H9 (cell line): ENCODE measurements at regions not wholly inside any gene's neighbourhood (a gene's known extent, or its start where the extent isn't known, plus 50 kb on each side); places are given as distances from the start of the nearest gene placed in this dataset.

Source experiments
- DNase-seq: peaks from one replicate; pipeline ENCODE4 v3.0.0-alpha.2; 2017
- H2AFZ ChIP-seq: one replicate; pipeline ENCODE4 v1.6.1; 2013; ENCODE audit warnings: mild to moderate bottlenecking, low read length, control low read depth, moderate library complexity
- H2AK5ac ChIP-seq: 2 replicates; pipeline ENCODE4 v1.6.1; 2013; ENCODE audit warnings: low read length, control low read depth, mixed read lengths; ENCODE audit not compliant: insufficient read length
- H2BK120ac ChIP-seq: one replicate; pipeline ENCODE4 v1.6.1; 2013; ENCODE audit warnings: low read depth, mild to moderate bottlenecking, low read length, control low read depth, inconsistent platforms; ENCODE audit not compliant: poor library complexity, severe bottlenecking
- H2BK12ac ChIP-seq: 2 replicates; pipeline ENCODE4 v1.6.1; 2013; ENCODE audit warnings: low read length, control low read depth, mixed read lengths, low read depth; ENCODE audit not compliant: insufficient read length
- H2BK15ac ChIP-seq: 2 replicates; pipeline ENCODE4 v1.6.1; 2013; ENCODE audit warnings: low read depth, low read length, control low read depth
- H2BK20ac ChIP-seq: one replicate; pipeline ENCODE4 v1.6.1; 2013; ENCODE audit warnings: low read depth, mild to moderate bottlenecking, low read length, control low read depth, inconsistent platforms; ENCODE audit not compliant: poor library complexity, severe bottlenecking
- H2BK5ac ChIP-seq: 2 replicates; pipeline ENCODE4 v1.6.1; 2013; ENCODE audit warnings: low read length, control low read depth, mixed read lengths; ENCODE audit not compliant: insufficient read length
- H3K14ac ChIP-seq: 2 replicates; pipeline ENCODE4 v1.6.1; 2013; ENCODE audit warnings: low read length, control low read depth; ENCODE audit not compliant: insufficient read depth
- H3K18ac ChIP-seq: 2 replicates; pipeline ENCODE4 v1.6.1; 2013; ENCODE audit warnings: low read depth, mild to moderate bottlenecking, mixed read lengths, low read length, control low read depth; ENCODE audit not compliant: insufficient read length
- H3K23ac ChIP-seq: 2 replicates; pipeline ENCODE4 v1.6.1; 2013; ENCODE audit warnings: low read length, control low read depth, mixed read lengths, low read depth; ENCODE audit not compliant: insufficient read length
- H3K23me2 ChIP-seq: 2 replicates; pipeline ENCODE4 v1.6.1; 2013; ENCODE audit warnings: low read depth, mild to moderate bottlenecking, mixed read lengths, low read length, control low read depth; ENCODE audit not compliant: insufficient read length, poor library complexity, severe bottlenecking
- H3K27ac ChIP-seq: 2 replicates; pipeline ENCODE4 v1.5.1; 2013; ENCODE audit warnings: low read length, control low read depth, mixed read lengths, low read depth; ENCODE audit not compliant: insufficient read length
- H3K27me3 ChIP-seq: 2 replicates; pipeline ENCODE4 v1.6.1; 2013; ENCODE audit warnings: low read length, control low read depth, inconsistent platforms; ENCODE audit not compliant: insufficient read depth
- H3K4ac ChIP-seq: 2 replicates; pipeline ENCODE4 v1.6.1; 2013; ENCODE audit warnings: low read depth, mild to moderate bottlenecking, control low read depth, inconsistent platforms, low read length, moderate library complexity
- H3K4me1 ChIP-seq: 2 replicates; pipeline ENCODE4 v1.6.1; 2013; ENCODE audit warnings: low read length, control low read depth, inconsistent platforms; ENCODE audit not compliant: insufficient read depth
- H3K4me2 ChIP-seq: 2 replicates; pipeline ENCODE4 v1.6.1; 2013; ENCODE audit warnings: low read length, control low read depth, mixed read lengths; ENCODE audit not compliant: insufficient read length, insufficient read depth
- H3K56ac ChIP-seq: 2 replicates; pipeline ENCODE4 v1.6.1; 2013; ENCODE audit warnings: low read depth, mild to moderate bottlenecking, mixed read lengths, low read length, control low read depth; ENCODE audit not compliant: insufficient read length
- H3K79me1 ChIP-seq: 2 replicates; pipeline ENCODE4 v1.6.1; 2013; ENCODE audit warnings: low read depth, mild to moderate bottlenecking, moderate library complexity, low read length, control low read depth, inconsistent platforms; ENCODE audit not compliant: insufficient read depth, poor library complexity, severe bottlenecking
- H3K79me2 ChIP-seq: 2 replicates; pipeline ENCODE4 v1.6.1; 2013; ENCODE audit warnings: low read length, control low read depth, inconsistent platforms; ENCODE audit not compliant: insufficient read depth
- H3K9ac ChIP-seq: 2 replicates; pipeline ENCODE4 v1.6.1; 2013; ENCODE audit warnings: low read length, control low read depth, mixed read lengths; ENCODE audit not compliant: insufficient read length; ENCODE audit errors: extremely low read depth
- H3K9me3 ChIP-seq: one replicate; pipeline ENCODE4 v1.6.1; 2013; ENCODE audit warnings: low read depth, low read length, inconsistent platforms; ENCODE audit not compliant: control insufficient read depth
- H3T11ph ChIP-seq: one replicate; pipeline ENCODE4 v1.6.1; 2013; ENCODE audit warnings: mild to moderate bottlenecking, low read length, control low read depth, inconsistent platforms
- H4K20me1 ChIP-seq: one replicate; pipeline ENCODE4 v1.6.1; 2013; ENCODE audit not compliant: control insufficient read depth, insufficient read length, insufficient read depth
- H4K5ac ChIP-seq: 2 replicates; pipeline ENCODE4 v1.6.1; 2013; ENCODE audit warnings: low read depth, mild to moderate bottlenecking, mixed read lengths, low read length, control low read depth; ENCODE audit not compliant: insufficient read length
- H4K8ac ChIP-seq: replicated peaks from 2 replicates; pipeline ENCODE4 v1.6.1; 2013; ENCODE audit warnings: low read length, control low read depth, mixed read lengths, low read depth; ENCODE audit not compliant: insufficient read length
- H4K91ac ChIP-seq: 2 replicates; pipeline ENCODE4 v1.6.1; 2013; ENCODE audit warnings: low read depth, mild to moderate bottlenecking, moderate library complexity, mixed read lengths, low read length, control low read depth; ENCODE audit not compliant: insufficient read length
- H3K27ac Mint-ChIP-seq, 3 experiments: 2 replicates in 2 of 3; 3 replicates in 1 of 3; pipeline ENCODE4 v1.8.0; 2020 to 2021; ENCODE audit warnings: mixed read lengths in 3 of 3, mild to moderate bottlenecking in 1 of 3, moderate library complexity in 1 of 3
- H3K27me3 Mint-ChIP-seq: 2 replicates; pipeline ENCODE4 v1.8.0; 2021; ENCODE audit warnings: low read depth, mild to moderate bottlenecking, moderate library complexity, mixed read lengths
- H3K36me3 Mint-ChIP-seq, 3 experiments: 2 replicates in 2 of 3; 3 replicates in 1 of 3; pipeline ENCODE4 v1.8.0; 2020 to 2021; ENCODE audit warnings: low read depth in 3 of 3, mixed read lengths in 3 of 3; ENCODE audit not compliant: insufficient read depth in 1 of 3
- H3K4me1 Mint-ChIP-seq, 2 experiments: 2 replicates each; pipeline ENCODE4 v1.8.0; 2020; ENCODE audit warnings: mixed read lengths in 2 of 2
- H3K4me3 Mint-ChIP-seq, 2 experiments: 2 replicates in 1 of 2; 3 replicates in 1 of 2; pipeline ENCODE4 v1.8.0; 2020 to 2021; ENCODE audit warnings: mild to moderate bottlenecking in 2 of 2, mixed read lengths in 2 of 2, moderate library complexity in 1 of 2
- H3K9me3 Mint-ChIP-seq, 2 experiments: 2 replicates in 1 of 2; 3 replicates in 1 of 2; pipeline ENCODE4 v1.8.0; 2020; ENCODE audit warnings: mild to moderate bottlenecking in 2 of 2, mixed read lengths in 2 of 2, moderate library complexity in 1 of 2
- WGBS: extraction: QIAGEN DNeasy Blood & Tissue Kit; methylation state at CpG from one replicate; pipeline ENCODE4 v1.1.7; 2013; ENCODE audit warnings: missing lambda C conversion rate, low lambda C conversion rate, mixed read lengths; ENCODE audit not compliant: insufficient read length; ENCODE audit errors: extremely low coverage; 5-methylcytosine and 5-hydroxymethylcytosine counted together
- TF ChIP-seq, protein P1 (sequence below): fragments of 200-600 bp; sonication (generic); conservative IDR thresholded peaks from 3 replicates; pipeline ENCODE4 v1.8.0; 2021; ENCODE audit warnings: antibody characterized with exemption, mild to moderate bottlenecking

DNA sequence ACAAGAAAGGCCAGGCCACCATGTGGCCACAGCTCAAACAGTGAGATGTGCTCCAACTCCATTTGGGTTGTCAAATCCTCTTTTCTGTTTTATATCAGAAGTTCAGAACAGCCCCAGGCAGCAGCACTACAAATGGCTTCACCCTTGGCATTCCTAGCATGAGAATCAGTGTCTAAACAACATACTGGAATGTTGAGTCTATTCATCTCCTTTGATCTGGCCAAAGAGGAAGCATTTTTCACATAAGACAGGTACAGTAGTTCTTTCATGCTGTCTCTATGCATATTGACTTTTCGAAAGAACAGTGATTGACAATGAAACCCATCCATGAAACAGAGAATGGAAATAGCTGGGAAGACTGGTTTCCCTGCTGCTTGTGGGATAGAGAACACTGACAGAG, 289.5 kb downstream of the USP46 start:
- no peaks in the 10 kb centered on the region for H3K9me3 Mint-ChIP-seq
- TF ChIP-seq, protein P1, sequence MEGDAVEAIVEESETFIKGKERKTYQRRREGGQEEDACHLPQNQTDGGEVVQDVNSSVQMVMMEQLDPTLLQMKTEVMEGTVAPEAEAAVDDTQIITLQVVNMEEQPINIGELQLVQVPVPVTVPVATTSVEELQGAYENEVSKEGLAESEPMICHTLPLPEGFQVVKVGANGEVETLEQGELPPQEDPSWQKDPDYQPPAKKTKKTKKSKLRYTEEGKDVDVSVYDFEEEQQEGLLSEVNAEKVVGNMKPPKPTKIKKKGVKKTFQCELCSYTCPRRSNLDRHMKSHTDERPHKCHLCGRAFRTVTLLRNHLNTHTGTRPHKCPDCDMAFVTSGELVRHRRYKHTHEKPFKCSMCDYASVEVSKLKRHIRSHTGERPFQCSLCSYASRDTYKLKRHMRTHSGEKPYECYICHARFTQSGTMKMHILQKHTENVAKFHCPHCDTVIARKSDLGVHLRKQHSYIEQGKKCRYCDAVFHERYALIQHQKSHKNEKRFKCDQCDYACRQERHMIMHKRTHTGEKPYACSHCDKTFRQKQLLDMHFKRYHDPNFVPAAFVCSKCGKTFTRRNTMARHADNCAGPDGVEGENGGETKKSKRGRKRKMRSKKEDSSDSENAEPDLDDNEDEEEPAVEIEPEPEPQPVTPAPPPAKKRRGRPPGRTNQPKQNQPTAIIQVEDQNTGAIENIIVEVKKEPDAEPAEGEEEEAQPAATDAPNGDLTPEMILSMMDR, result no peak
- Histone ChIP-seq H2BK120ac (no peak overlapping the region), H2BK5ac (no peak overlapping the region), H3K56ac (no peak overlapping the region), H2AFZ (no peak overlapping the region), H3K14ac (no peak overlapping the region), H4K8ac (no peak overlapping the region), H3K18ac (no peak overlapping the region), H3K9me3 (no peaks in the 10 kb centered on the region), H3K9ac (no peak overlapping the region), H3K4ac (no peak overlapping the region), H3T11ph (no peak overlapping the region), H3K4me2 (no peak overlapping the region), H2BK15ac (no peak overlapping the region), H4K20me1 (no peaks in the 10 kb centered on the region), H3K27me3 (no peaks in the 10 kb centered on the region), H4K5ac (no peak overlapping the region), H3K79me2 (no peaks in the 10 kb centered on the region), H2AK5ac (no peak overlapping the region), H3K23ac (no peak overlapping the region), H3K79me1 (no peaks in the 10 kb centered on the region), H2BK20ac (no peak overlapping the region), H4K91ac (no peak overlapping the region), H3K27ac (no peak overlapping the region), H3K4me1 (no peaks in the 10 kb centered on the region; the same call in 1 of the 2 replicates), H2BK12ac (no peak overlapping the region), H3K23me2 (no peaks in the 10 kb centered on the region)
- peak overlapping the region in 1 of 3 experiments; percentile 10; a peak in 1 of 7 replicates for H3K27ac Mint-ChIP-seq
- DNase-seq, result no peak
- no CpG with 5 or more reads among the region's 1 CpG for WGBS
- peaks cover 18 to 20% of the 10 kb centered on the region in 2 experiments for H3K4me1 Mint-ChIP-seq
- H3K4me3 Mint-ChIP-seq, result no peak overlapping the region
- H3K36me3 Mint-ChIP-seq, result no peaks in the 10 kb centered on the region
- no peaks in the 10 kb centered on the region for H3K27me3 Mint-ChIP-seq
